ENCODE measurements at regions not wholly inside any gene's neighbourhood (a gene's known extent, or its start where the extent isn't known, plus 50 kb on each side); places are given as distances from the start of the nearest gene placed in this dataset.
A peak's percentile ranks its signal among the peaks of the same experiment; 100 is the strongest.

GRCh38 chr12:90250042-90250441, 541.4 kb upstream of the ATP2B1 start:
- Histone ChIP-seq H3K4me1 (ENCODE audit: insufficient read depth, low read length) (no peaks in the 10 kb centered on the region), H3K14ac (ENCODE audit: insufficient read depth, low read length) (no peak overlapping the region), H3K9ac (ENCODE audit: extremely low read depth, insufficient read length, low read length) (no peak overlapping the region), H3T11ph (ENCODE audit: low read length) (no peak overlapping the region), H4K91ac (ENCODE audit: insufficient read length, low read depth, low read length) (no peak overlapping the region), H2BK15ac (ENCODE audit: low read depth, low read length) (no peak overlapping the region), H3K18ac (ENCODE audit: insufficient read length, low read depth, low read length) (no peak overlapping the region), H2BK12ac (ENCODE audit: insufficient read length, low read depth, low read length) (no peak overlapping the region), H3K56ac (ENCODE audit: insufficient read length, low read depth, low read length) (no peak overlapping the region), H4K5ac (ENCODE audit: insufficient read length, low read depth, low read length) (no peak overlapping the region), H2BK5ac (ENCODE audit: insufficient read length, low read length) (no peak overlapping the region), H3K9me3 (ENCODE audit: control insufficient read depth, low read depth, low read length) (no peaks in the 10 kb centered on the region), H2AFZ (ENCODE audit: low read length) (no peak overlapping the region), H3K4me2 (ENCODE audit: insufficient read depth, insufficient read length, low read length) (no peak overlapping the region), H2BK120ac (ENCODE audit: low read depth, low read length, poor library complexity, severe bottlenecking) (no peak overlapping the region), H4K20me1 (ENCODE audit: control insufficient read depth, insufficient read depth, insufficient read length) (no peaks in the 10 kb centered on the region), H3K79me1 (ENCODE audit: insufficient read depth, low read depth, low read length, poor library complexity, severe bottlenecking) (no peaks in the 10 kb centered on the region), H4K8ac (replicated peaks; ENCODE audit: insufficient read length, low read depth, low read length) (no peak overlapping the region), H2AK5ac (ENCODE audit: insufficient read length, low read length) (no peak overlapping the region), H3K4ac (ENCODE audit: low read depth, low read length) (no peak overlapping the region), H2BK20ac (ENCODE audit: low read depth, low read length, poor library complexity, severe bottlenecking) (no peak overlapping the region), H3K27me3 (ENCODE audit: insufficient read depth, low read length) (no peaks in the 10 kb centered on the region), H3K79me2 (ENCODE audit: insufficient read depth, low read length) (no peaks in the 10 kb centered on the region), H3K23ac (ENCODE audit: insufficient read length, low read depth, low read length) (no peak overlapping the region), H3K27ac (ENCODE audit: insufficient read length, low read depth, low read length) (no peak overlapping the region), H3K23me2 (ENCODE audit: insufficient read length, low read depth, low read length, poor library complexity, severe bottlenecking) (no peaks in the 10 kb centered on the region)
- Mint-ChIP-seq H3K36me3 (ENCODE audit: insufficient read depth in 1 of 3, low read depth in 3 of 3) (no peaks in the 10 kb centered on the region), H3K27me3 (ENCODE audit: low read depth) (no peaks in the 10 kb centered on the region), H3K4me3 (no peak overlapping the region), H3K9me3 (no peaks in the 10 kb centered on the region), H3K27ac (peak overlapping the region in 1 of 3 experiments; percentile 67; a peak in 1 of 7 replicates), H3K4me1 (peaks cover 0 to 2% of the 10 kb centered on the region in 2 experiments; a peak in 2 of 4 replicates)
- DNase-seq: no peak
- WGBS (ENCODE audit: extremely low coverage, insufficient read length, low lambda C conversion rate): no CpG with 5 or more reads among the region's 6 CpGs
- TF ChIP-seq CTCF (conservative IDR thresholded peaks at IDR 0.05): no peak

All from H9 (cell line).